ENCODE measurements at regions not wholly inside any gene's neighbourhood (a gene's known extent, or its start where the extent isn't known, plus 50 kb on each side); places are given as distances from the start of the nearest gene placed in this dataset.
A peak's percentile ranks its signal among the peaks of the same experiment; 100 is the strongest.

DNA sequence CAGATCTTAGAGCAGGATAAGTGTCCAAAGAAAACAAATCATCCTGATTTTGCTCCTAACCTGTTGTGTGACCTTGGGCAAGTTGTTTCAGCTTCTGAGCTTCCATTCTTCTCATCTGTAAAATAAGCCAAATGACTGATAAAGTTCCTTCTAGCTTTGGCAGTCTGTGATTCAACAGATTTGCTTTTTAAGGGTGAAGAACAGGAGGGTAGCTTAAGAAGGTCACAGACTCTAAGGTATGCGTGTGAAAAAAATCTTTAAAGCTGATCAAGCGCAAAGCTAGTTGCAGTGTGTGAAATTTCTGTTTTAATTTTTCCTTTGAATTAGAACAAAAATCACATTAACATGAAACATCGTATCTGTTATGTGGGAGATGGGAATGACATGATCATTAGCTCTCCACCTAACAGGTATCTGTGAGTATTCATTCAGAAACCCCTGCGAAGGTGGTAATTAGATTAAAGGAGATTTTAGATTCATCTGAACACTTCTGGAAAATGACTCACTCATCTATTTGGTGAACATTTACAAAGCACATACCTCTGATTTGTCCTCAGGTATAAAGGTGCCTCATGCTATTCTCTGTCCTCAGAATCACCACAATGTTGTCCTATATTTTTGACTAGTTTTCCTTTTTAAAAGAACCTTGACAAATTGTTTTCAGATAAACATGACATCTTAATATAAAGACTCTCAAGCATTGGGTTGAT lies 131.9 kb upstream of the CPM start:
- DNase-seq = no peak

DNA sequence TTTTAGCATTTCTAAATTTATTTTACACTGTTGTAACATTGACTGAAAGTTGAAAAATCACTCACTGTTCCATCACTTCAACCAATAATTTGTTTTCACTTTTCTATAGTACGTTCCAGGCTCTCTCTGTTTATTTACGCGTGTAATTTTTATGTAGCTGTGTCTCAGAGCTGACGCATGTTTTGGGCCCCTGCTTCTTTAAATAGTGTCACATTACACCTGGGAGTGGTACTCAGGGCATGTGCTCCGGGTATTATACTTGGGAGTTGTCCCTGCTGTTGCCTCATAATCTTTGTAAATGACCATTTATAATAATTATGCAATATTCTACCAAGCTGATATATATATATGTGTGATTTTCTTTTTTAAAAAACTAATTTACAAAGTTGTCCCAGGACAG lies 132.8 kb upstream of the CPM start:
- DNase-seq = no peak

DNA sequence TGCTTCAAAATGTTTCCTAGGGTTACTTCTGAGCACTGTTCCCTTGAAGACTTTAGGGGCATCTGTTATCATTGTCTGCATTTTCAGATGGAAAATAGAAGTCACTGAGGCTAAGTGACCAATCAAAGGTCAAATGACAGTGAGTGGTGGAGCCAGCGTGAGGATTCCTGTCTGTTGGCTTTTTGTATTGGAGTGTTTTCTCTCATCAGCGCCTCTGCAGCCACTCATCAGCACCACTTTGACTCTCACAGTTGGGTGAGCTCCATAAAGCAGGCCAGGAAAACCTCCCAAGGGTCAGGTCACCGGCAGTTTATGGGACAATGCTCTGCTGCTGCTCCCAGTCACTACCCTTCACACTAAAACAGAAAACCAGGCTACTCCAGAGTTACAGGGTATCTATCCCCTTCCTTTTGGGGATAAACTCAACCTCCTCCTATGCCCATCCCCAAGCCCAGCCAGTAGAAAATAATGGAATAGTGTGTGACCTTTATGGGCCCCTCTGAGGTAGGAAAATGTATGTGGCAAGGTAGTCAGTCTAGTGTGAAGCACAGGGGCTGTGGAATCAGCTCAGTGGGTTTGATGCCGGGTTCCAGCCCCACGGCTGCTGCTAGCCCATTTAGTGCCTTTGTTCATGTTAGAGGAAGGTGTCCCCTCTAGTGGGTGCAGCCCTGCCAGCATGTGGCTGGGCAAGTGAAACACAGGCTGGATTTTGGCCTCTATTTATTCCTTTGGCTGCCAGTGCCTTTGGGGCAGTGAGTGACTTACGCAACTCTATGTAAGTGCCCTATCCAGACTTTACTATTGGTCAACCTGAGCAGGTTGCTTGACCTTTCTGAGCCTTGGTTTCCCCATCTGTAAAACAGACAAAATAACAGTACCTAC lies 133.8 kb upstream of the CPM start:
- DNase-seq = no peak

DNA sequence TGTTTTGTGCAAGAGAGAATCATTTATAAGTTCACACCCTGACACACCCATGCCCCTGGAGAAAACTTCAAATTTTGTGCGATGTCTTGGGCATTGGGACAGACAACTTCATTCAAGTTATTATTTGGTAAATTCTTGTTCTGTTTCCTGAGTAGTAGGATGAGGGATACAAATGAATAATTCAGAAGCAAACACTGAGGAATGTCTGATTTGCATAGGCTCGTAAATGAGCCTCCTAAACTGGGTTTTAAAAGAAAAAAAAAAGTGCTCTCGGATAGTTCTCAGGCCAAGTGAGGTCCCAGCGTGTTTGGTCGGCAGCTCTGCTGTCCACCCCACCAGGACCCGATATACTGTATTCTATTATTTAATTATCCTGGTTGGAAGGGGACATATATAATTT lies 134.7 kb upstream of the CPM start:
- no peak for DNase-seq

DNA sequence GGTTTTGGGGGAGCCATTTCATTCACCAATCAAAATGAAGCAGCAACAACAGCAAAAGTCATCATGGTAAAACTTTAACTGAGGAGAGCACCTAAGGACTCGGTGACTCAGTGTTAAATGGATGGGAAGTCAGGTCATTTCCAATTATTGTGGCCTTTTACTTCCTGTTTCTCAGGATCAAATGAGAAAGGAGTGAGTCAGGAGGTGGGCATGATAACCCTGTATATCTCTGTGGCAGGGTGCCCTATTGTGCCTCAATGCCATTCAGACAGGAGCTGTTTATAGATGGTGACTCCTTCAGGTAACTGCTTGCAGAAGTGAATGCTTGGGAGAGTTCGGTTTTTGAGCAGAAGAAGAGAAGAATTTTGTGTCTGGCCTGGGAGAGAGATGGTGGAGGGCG lies 135.5 kb upstream of the CPM start:
- DNase-seq = no peak

DNA sequence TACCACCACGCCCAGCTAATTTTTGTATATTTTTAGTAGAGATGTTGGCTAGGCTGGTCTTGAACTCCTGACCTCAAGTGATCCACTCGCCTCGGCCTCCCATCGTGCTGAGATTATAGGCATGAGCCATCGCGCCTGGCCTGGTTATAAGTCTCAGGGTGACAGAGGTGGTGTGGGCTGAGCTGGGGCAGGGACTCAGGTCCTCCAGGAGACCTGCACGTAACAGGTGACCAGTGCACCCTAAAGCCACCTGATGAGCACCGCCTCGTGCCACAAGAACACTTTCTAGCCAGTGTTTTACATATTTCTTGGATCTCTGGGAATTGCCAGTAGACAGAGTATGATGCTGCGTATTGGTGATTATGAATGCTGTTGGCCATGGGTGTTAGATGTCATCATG lies 136.5 kb upstream of the CPM start:
- no peak for DNase-seq

DNA sequence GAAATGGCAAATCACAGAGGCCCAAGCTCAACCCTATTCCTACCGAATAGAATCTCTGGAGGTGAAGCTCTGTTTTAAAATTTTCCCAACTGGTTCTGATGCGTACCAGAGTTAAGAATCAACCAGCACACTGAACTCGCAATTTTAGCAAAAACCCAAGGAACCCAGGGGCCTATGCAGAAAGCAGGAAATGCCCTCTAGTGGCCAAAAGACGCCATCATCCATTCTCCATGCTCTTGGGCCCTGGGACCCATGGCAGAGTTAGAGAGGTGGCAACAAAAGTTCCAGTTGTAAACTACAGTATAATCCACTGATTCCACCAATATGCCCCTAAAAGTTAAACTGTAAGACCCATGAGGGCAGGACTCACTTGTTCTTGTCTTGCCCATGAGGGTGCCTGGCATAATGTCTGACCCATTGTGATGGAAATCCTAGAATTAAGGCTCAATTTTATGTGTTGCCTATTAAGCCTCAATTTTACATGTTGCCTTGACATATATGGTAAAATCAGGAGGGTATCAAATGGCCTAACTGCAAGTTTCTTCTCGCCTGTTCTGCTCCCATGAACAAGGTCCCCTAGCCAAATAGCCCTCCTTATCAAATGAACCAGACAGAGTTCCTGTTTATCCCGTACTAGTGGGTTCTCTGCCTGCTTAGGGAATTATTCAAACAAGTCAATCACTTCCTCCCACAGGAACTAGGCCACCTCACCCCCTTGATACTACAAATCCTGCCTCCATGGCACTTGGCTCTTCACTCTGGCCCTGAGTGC lies 137.5 kb upstream of the CPM start:
- peak; percentile 21 for DNase-seq

DNA sequence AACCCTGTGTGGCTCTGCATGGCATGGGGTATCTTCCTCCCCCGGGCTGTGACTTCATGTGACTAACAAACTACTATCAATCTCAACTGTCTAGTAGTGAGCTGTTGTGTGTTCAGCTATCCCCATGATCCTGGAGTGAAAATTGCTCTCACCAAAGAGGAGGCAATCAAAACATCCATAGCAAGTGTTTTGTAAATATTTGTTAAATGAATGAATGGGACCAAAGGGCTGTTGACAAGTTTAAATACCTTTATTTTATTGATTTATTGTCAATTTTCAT lies 138.1 kb upstream of the CPM start:
- DNase-seq = no peak

DNA sequence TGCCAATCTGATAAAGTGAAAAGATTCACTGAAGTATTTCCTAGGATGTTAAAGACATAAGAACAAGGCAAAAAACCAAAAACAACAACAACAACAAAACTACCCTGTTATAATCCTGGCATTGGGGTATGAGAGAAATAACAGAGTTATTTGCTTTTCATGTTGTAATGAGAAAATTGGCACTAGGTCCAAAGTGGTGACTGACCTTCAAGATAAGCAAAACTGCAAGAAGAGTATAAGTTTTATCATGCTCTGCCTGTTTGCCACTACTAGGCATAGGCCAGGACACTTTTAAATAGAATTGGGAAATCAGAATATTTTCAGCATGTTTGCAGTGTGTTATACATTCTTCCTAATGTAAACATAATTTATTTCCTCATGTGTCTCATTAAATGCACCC lies 140.1 kb upstream of the CPM start:
- DNase-seq = no peak

DNA sequence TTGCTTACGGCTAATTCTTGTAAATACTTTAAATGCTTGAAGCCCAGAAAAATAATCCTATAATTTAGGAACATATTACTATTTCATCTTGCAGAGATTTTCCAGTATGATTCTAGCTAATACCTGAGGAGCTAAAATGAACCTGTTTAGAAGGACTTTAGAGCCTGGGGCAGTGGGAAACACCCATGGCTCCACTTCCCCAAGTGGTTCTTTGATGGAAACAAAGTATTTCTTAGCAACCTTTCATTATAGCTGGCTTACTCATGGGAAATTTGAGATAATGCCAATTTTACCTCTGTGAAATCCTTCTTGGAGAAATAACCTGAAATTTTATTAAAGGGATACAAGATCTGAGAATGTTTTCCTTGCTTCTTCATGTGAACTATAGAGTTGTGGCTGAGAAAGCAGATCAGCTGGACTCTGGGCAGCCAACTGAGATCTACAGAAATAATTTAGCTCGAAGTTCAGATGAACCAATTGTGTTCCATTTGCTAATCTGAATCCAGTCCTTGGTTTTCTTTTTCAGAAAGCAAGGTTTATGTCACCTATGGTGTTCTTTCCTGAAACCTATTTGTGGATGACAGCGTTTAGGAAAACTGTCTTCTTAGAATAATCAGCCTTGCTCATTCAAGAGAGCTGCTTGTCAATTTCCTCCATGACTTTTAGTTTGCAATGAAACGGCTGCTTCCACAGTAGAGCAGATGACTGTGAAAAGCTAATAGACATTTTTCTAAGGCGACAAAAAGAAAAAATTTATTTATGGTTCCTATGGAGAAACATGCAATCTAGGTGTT lies 141.8 kb upstream of the CPM start:
- no peak for DNase-seq

DNA sequence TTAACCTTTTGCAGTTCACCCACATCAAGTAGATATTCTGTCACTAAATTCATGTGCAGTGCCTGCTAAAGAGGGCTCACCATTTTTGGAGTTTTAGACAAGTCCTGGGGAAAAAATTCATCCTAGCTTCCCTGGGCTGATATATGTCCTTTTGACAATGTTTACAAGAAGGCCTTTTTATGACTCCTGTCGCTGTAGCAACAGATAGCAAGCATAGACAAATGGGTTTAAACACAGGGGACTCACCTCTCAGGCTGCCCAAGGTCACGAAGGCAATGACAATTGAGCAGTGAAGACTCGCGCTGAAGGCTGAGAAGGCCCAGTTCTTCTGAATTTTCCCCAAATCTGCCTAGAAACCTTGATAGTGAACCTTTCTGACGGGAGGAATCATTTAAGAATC lies 150.7 kb upstream of the CPM start:
- no peak for DNase-seq

DNA sequence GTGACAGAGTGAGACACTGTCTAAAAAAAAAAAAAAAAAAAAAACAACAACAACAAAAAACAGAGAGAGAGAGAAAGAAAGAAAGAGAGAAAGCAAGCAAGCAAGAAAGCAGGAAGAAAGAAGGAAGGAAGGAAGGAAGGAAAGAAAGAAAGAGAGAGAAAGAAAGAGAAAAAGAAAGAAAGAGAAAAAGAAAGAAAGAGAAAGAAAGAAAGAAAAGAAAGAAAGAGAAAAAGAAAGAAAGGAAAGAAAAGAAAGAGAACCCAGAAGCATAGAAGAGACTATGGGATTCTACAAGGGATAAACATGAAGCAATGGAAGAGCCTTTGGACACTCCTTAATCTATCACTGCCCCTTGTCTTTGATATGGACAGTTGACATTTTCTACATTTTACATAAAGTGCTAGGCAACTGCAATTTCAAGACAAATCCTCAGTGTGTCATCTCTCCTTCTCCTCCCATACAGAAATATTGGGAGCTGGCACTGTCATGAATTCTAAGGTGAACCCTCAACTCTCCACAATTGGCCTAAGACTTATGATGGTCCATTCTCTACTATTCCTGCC lies 151.9 kb upstream of the CPM start:
- DNase-seq = no peak

DNA sequence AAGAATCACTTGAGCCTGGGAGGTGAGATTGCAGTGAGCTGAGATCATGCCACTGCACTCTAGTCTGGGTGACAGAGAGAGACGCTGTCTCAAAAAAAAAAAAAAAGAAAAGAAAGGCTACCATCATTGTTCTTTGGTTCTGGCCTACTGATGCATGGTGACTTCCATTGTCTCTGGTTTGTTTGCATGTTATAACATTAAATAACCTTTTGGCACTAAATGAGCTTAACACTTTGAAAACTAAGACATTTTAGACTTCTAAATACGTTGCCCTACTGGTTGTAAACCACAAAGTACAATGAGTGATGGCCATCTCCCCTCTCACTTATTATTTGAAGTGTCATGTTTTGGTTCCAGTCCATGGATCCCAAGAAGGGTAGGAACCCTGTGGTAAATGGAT lies 152.9 kb upstream of the CPM start:
- no peak for DNase-seq

DNA sequence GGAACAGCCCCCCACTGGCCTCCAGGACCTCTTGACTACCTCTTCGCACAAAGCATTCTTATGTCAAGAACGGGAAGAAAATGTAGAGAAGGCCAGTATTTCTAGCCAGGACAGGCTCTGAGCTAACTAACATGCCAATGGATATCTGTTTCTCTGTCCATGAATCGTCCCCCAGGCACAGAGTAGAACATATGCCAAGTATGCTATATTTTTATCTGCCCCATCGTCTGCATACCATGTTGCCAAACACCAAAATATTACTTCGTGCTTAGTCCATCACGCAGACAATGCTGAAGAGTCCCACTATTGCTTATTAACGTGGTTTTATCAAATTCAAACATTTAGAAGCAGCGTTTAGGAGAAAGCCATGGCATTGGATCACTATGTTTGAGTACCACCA lies 151.4 kb upstream of the CPSF6 start:
- DNase-seq = no peak

DNA sequence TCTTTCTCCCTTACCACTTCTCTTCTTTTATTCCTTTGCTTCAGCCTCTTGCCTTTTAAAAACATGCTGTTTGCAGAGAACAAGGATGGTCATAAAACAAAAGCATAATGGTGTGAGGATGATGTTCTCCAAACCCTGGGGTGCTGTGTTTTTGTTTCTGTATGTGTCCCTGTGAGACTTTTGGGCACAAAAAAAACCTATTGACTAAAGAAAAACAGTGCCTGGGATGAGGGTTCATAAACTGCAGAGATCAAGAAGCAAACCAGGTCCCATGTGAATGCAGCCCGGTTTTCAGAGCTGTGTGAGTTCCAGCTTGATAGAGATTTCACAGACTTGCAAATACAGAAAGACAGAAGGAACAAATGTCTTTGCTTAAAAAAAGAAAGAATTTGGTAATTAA lies 148.6 kb upstream of the CPSF6 start:
- DNase-seq = no peak

DNA sequence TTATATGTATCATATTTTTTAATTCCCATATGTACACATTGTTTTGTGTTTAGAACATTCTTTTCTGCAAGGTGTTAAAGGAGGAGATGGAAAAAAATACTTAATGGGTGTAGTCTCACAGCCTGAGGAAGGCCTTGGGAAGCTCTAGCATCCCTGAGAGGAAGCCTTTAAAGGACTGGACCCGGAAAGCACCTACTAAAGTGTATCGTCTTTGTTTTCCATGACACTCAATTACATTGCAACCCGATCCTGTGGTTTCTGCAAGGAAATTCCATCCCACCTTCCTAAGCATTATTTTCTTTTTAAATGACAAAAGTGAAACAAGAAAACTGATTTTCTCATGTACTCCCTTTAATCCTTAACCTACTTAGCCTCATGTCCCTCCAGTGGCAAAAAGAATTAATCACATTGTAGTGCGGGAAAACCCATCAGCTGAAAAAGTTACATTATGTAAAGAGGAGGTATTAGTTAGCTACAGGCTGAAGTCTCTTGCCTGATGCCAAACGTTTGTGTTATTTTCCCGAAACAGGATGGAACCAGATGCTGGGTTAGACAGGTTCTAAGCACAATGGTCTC lies 147.8 kb upstream of the CPSF6 start:
- DNase-seq = no peak

DNA sequence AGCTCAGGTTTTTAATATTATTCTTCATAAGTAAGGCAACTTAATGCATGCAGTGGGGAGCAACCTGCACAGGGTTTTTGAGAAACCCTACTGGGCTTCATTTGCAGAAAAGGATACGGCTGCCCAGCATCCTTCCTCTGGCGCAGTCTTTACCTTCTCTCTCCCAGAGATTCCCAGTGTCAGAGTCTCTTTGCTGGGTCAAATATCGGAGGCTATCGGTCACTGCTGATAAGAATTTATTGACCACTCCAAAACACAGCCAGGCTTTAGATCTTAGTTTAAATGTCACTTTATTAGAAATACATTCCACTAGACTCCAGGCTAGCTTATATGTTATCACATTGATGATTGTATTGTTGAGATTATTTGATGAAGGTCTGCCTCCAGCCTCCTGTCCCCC lies 147.2 kb upstream of the CPSF6 start:
- no peak for DNase-seq

DNA sequence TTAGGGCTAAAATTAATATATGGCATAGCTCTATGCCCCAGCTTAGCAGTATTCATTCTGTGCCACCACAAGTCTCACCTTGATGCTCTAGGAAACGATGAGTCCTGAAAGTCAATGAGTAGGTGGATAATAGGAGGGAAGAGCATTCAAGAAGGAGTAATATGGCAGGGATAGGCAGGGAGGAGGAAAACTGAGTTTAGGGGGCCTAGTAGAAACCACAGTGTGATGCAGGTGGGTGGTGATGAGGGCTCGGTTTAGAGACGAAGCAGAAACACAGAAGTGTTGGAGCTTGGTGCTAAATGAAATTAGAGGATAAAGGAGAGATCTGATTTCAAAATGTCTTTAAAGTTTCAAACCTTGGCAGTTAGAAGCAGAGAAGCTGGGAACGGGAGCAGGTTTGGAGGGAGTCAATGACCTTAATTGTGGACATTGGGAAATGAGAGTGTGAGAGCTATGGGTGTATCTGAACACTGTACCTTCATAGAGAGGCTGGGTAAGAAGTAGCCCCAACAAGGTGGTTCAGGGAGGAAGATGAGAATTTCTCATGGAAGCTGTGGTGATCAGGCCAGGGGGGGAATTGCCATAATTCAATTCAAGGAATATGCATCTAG lies 144.7 kb upstream of the CPSF6 start:
- no peak for DNase-seq

DNA sequence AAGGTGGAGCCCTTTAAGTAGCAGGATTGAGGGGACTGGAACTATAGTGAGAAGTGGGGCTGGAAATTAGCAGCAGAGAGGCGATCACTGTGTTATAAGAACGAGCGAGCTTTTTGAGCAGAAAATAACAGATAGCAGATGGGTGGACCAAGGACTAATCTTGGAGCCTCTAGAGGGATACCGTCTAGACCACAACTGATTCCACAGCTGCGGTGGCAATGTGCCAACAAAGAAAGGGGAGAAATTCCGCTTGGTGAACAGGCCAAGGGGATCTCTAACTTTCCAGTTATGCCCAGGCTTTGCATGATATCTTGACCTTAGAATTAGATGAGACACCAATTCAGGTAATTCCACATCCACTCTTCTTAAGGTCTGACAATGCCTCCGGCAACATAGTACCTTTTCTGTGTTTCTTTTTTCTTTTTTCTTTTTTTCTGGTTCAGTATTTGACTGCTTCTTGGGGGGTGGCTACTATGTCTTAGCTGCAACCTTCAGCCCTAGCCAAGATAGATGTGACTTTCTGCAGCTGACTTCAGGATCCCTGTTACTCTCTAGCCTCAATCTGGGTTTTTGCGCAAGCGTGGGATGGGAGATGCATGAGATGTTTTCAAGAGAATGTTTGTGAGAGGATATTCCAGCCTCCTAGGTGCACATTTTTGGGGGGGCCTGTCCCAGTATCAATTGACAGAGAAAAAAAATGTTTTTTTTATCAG lies 143.4 kb upstream of the CPSF6 start:
- DNase-seq = no peak

DNA sequence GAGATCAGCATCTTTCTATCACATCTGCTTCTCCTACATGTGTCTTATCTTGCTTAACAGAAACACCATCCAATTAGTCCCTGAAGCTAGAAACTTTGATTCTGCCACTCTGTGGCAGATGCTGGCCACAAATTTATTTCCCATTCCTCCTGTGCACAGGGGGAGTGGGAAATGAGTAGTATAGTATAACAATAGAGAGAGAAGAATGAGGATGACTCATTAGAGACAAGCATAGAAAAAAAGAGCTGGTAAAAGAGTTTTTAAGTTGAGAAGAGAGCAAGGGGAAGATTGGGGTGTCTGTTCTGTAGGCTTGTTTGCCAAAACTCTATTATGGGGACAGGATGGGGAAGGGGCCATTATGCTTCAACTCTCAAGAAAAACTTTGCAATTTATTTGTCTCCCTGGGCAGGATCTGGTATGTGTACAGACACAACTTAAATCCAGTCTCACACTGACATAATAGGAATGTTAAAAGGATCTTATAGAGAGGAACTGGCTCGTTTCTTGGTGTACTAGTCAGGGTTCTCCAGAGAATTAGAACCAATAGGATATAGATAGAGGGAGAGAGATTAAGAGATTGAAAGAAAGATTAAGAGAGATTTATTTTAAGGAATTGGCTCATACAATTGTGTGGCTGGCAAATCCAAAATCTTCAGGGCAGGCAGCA lies 142.6 kb upstream of the CPSF6 start:
- no peak for DNase-seq
